Lower leg skin (tissue), 4 donors: ENCODE measurements at regions not wholly inside any gene's neighbourhood (a gene's known extent, or its start where the extent isn't known, plus 50 kb on each side); places are given as distances from the start of the nearest gene placed in this dataset.

Experiments
- DNase-seq, 2 donors: peaks; one replicate each; pipeline ENCODE4 v3.0.0-alpha.2; 2019; ENCODE audit warnings: low spot score in 2 of 2
- H3K4me3 ChIP-seq: fragments of 200-600 bp; sonication (generic); 2 replicates; pipeline ENCODE4 v1.5.1; 2017; ENCODE audit warnings: mild to moderate bottlenecking, low read depth; ENCODE audit not compliant: poor library complexity, severe bottlenecking
- POLR2A ChIP-seq, 2 donors: fragments of 450-650 bp; IDR thresholded peaks; one replicate each; pipeline ENCODE4 v1.6.1; 2016 to 2017; ENCODE audit warnings: antibody characterized with exemption in 2 of 2, mild to moderate bottlenecking in 1 of 2, moderate library complexity in 1 of 2
- WGBS, 2 donors: methylation state at CpG; one replicate each; pipeline ENCODE4 v1.1.5; 2018; 5-methylcytosine and 5-hydroxymethylcytosine counted together
- intact Hi-C: fragments of 100-400 bp; cut with DNase I; formaldehyde crosslinking; loops from one replicate; pipeline ENCODE4 v1.15.0; 2023; ENCODE audit warnings: low total_unique reads
- microRNA counts, 2 donors: library from miRNA; unstranded; fragments of <30 nt; microRNA quantifications; one replicate each; lab custom pipeline; 2016
- microRNA-seq, 2 donors: library from miRNA; unstranded; fragments of <30 nt; microRNA quantifications; one replicate each; pipeline ENCODE4, GENCODE V29; 2016; ENCODE audit warnings: borderline replicate concordance in 2 of 2, borderline number of aligned reads in 1 of 2
- TF ChIP-seq, protein P1 (sequence below), 3 donors: fragments of 450-650 bp; IDR thresholded peaks; one replicate each; pipeline ENCODE4 v1.5.1; 2016; ENCODE audit warnings: antibody characterized with exemption in 3 of 3, mild to moderate bottlenecking in 3 of 3, moderate library complexity in 2 of 3

DNA sequence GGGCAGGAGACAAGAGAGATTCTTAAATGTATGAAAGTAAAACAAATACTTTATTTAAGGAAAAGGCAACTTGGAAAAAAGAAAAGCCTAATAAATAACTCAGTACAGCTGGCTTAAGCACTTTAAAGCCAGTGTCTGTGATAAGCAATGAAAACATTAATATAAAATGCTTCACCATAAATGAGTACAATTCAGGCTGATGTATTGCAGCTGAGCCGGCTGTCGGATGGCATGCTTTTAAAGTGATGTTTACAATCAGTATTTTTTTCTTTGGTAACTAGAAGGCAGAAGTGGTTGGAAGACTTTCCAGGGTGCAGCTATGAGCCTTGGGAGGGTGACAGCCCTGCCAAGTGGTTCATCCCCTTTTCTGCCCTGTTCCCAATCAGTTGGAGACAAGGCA, 58.7 kb upstream of the CELF4 start:
- intact Hi-C loops = no loop called here
- H3K4me3 ChIP-seq = no peak overlapping the region
- 61 to 63% methylated on average over 2 of the region's 2 CpGs for WGBS, 2 donors
- TF ChIP-seq, protein P1, sequence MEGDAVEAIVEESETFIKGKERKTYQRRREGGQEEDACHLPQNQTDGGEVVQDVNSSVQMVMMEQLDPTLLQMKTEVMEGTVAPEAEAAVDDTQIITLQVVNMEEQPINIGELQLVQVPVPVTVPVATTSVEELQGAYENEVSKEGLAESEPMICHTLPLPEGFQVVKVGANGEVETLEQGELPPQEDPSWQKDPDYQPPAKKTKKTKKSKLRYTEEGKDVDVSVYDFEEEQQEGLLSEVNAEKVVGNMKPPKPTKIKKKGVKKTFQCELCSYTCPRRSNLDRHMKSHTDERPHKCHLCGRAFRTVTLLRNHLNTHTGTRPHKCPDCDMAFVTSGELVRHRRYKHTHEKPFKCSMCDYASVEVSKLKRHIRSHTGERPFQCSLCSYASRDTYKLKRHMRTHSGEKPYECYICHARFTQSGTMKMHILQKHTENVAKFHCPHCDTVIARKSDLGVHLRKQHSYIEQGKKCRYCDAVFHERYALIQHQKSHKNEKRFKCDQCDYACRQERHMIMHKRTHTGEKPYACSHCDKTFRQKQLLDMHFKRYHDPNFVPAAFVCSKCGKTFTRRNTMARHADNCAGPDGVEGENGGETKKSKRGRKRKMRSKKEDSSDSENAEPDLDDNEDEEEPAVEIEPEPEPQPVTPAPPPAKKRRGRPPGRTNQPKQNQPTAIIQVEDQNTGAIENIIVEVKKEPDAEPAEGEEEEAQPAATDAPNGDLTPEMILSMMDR (IDR thresholded peaks at IDR 0.05) = no peak
- no peak for TF ChIP-seq POLR2A (IDR thresholded peaks at IDR 0.05)
- peak in 1 of 2 donors; percentile 7 for DNase-seq

DNA sequence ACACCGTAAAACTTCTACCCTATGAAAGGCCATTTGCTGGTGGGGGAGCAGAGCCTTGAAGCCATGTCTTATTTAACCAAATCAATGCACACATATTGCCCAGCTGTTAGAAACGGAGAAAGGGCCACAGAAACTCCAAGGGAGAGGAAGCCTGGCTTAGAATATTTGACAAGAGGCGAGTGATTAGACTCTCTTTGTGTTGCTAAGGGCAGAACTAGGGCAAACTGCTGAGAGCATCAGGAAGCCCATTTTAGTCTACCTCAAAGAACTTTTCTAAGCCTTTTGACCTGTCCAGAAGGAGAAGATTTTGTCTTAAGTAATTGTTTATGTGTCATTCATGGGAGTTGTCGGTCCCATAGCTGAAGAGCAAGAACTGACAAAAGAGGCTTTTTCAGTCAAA, 54.4 kb upstream of the CELF4 start:
- no peak for DNase-seq
- H3K4me3 ChIP-seq = no peak overlapping the region
- WGBS, 2 donors = 83% methylated on average over 4 of the region's 4 CpGs
- intact Hi-C loops = no loop called here
- TF ChIP-seq, protein P1 (IDR thresholded peaks at IDR 0.05) = no peak
- no peak for TF ChIP-seq POLR2A (IDR thresholded peaks at IDR 0.05)

DNA sequence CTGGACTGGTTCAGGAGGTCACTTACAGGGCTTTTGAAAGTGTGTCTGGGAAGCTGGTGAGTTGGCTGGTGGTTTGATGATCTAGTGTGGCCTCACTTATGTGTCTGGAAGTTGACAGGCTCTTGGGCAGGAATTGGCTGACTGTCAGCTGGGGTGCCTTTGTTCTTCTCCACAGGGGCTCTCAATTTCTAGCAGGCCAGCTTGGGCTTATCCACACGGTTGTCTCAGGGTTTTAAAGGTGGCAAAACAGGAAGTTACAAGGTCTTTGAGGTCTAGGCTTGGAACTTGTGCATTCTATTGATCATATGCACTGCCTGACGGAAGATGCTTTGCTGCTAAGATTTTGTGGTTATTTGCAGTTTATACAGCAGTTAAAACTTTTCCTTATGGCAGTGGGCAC, 52.0 kb upstream of the CELF4 start:
- DNase-seq = no peak
- TF ChIP-seq POLR2A (IDR thresholded peaks at IDR 0.05) = no peak
- TF ChIP-seq, protein P1 (IDR thresholded peaks at IDR 0.05) = no peak
- H3K4me3 ChIP-seq = no peak overlapping the region
- intact Hi-C loops = no loop called here
- WGBS, 2 donors = 37 to 69% methylated on average over 2 of the region's 2 CpGs

MicroRNAs in the stretch of these regions (microRNA counts, 767-probe panel; counts per million panel counts)
- 0 to 358 counts per million in 2 donors for microRNA hsa-miR-924 (lab: Ali Mortazavi, UCI)

Small RNA genes in the stretch of these regions (microRNA-seq; reads per million reads assigned to microRNA genes)
- gene MIR4318 (0 reads per million in 2 donors), gene MIR5583-1 (0 reads per million in 2 donors), gene MIR5583-2 (0 reads per million in 2 donors), gene MIR924 (0 reads per million in 2 donors)
